GM19452 (cell line): ENCODE measurements at regions not wholly inside any gene's neighbourhood (a gene's known extent, or its start where the extent isn't known, plus 50 kb on each side); places are given as distances from the start of the nearest gene placed in this dataset.

ENCODE experiments used
- ATAC-seq: cut with Tn5 transposase; IDR thresholded peaks from one replicate; pipeline ENCODE4 v1.9.1; 2021; ENCODE audit not compliant: unreplicated experiment

GRCh38 chr14:101495284-101495683 is 66.0 kb upstream of the DIO3 start:
- no peak for ATAC-seq

DNA sequence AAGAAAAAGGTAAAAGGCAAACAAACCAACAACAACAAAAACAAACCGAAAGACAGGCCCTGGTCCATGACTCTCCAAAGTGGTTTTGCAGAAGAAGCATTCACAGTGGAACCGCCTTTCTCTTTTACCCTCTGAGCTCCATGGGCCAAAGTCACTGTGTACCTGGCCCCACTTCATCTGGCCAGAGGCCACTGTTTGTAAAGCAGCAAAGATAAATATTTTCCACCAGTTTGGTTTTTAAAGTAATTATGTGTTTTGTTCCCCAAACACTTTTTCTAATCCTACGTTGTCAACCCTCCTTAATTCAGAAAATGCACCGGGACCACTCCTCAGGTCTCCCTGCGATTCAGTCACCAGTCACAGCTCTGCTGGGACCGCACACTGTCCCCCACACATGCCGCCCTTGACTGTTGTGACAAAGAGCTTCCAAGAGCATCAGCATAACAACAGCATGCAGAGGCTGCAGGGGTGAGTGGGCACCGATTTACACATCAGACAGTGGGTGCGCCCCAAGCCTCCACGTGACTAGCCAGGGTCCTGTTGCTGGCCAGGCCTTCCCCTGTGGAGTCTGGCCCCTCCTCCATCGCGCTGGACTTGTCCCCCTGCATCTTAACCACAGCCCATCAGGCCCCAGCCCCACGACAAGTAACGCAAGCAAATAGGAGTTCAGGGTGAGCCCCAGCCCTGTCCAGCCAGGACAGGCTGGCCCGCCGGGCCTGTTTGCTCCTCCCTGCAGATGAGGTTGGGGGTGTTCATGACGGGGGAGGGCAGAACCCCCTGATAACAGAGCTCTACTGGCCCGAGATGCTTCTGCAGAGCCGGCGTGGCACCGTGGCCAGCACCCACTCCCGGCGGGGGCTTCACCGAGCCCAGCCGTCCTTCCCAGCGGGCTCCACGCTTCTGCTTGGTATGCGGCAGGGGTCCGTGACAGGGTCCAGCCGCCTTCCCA is 65.2 kb upstream of the DIO3 start:
- no peak for ATAC-seq

- no peak for ATAC-seq
Observed at GRCh38 chr14:101496776-101497683, 64.3 kb upstream of the DIO3 start.

GRCh38 chr14:101497684-101498525 is 63.4 kb upstream of the DIO3 start:
- no peak for ATAC-seq

GRCh38 chr14:101498526-101498860 is 62.8 kb upstream of the DIO3 start:
- no peak for ATAC-seq

DNA sequence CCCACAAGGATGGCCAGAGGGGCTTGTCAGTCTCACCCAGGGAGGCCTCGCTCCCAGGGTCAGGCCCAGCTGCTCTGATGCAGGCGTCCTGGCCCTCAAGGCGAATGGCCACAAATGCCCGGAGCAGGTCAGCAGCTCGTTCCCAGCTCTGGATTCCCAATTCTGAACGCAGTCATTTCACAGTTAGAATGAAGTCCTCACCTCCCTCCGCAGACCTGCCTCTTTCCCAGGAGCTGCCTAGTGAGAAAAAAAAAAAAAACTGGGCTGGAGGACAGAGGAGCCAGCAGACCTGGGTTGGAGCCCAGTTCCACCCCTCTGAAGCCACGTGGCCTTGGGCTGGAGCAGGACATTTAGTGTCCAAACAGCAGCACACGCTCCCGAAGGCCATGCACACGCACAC is 62.2 kb upstream of the DIO3 start:
- no peak for ATAC-seq

DNA sequence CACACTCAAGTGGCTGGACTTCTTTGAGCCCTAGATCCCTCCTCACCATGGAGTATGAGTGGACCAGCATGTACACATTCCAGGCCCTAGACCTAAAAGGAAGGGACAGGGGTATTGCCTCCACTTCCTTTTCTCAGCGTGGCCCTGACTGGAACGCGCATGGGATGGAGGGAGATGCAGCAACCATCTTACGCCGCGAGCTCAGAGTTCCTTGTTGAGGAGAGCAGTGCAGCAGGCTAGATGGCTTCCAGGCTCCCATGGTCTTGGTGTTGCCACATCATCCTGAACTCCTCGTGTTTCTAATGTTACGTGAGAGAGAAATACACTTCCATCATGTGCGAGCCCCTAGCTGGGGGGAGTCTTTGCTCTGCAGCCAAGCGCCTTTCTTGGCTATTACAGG is 61.8 kb upstream of the DIO3 start:
- ATAC-seq, result no peak

DNA sequence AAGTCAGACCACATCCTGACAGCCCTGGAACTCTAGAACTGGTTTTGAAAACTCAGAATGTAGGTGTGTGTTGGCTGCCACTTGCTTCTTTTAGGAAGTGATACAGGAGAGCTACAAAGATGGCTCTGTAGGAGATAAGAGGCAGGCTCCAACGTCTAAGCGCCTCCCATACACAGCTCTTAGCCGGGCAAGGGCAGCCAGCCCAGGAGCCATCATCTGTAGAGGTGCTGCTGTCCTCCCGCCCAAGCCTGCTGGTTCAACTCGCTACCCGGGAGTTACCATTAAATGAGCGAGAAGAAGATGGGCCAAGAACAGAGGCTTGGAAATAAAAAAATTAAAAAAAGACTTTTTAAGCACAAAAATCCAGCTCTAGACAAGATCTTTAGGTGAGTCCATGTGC is 61.2 kb upstream of the DIO3 start:
- ATAC-seq, result no peak

- no peak for ATAC-seq
Observed at GRCh38 chr14:101500681-101501080, 60.6 kb upstream of the DIO3 start.

DNA sequence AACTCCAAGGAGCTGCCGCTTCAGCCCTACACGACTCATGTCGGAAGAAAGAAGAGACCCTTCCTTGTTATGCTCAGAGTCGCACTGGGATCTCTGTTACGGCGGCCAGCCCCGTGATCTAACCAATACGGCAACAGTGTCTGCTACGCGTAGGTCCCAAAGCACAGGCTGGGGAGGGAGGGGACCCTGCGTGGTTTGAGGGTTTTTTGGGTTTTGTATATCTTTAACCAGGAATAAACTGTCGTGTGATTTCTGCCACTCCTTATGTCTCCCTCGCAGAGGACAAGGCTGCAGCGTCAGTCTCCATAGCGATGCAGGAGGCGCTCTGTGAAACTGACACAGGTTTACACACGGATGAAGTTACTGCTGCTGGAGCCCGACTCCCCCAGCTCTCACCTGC is 60.0 kb upstream of the DIO3 start:
- ATAC-seq, result no peak

DNA sequence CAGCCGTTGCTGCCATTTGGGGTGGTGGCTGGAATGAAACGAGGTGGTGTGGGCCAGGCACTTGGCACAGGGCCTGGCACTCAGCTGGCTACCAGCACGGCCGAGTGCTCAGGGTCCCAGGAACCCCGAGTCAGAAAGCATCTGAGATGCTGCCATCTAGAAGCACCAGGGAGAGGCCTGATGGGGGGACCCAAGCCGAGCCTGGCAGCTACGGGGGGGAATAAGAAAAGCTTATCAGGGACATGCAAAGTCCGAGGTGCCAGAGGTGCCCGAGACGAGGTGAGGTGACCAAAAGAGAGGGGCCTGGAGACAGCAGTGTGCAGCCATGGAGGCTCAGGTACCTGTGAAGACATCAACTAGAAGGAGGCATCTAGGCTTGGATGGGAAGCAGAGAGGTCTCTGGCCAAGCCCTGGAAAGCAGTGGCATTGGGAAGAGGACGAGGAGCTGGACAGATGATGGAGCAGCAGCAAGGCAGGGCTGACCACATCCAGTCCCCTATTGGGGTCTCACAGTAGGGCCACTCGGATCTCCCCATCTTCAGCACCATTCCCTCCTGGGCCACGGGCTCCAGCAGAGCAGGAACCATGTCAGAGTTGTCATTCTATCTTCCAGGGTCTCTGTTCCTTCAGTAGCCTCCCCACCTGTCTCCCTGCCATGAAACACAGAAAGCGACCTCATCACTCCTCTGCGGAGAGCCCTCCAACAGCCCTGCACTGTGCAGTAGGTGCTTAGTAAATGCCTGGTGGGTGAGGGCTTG is 59.3 kb upstream of the DIO3 start:
- no peak for ATAC-seq

- ATAC-seq, result no peak
Observed at GRCh38 chr14:101502761-101503392, 58.4 kb upstream of the DIO3 start.

DNA sequence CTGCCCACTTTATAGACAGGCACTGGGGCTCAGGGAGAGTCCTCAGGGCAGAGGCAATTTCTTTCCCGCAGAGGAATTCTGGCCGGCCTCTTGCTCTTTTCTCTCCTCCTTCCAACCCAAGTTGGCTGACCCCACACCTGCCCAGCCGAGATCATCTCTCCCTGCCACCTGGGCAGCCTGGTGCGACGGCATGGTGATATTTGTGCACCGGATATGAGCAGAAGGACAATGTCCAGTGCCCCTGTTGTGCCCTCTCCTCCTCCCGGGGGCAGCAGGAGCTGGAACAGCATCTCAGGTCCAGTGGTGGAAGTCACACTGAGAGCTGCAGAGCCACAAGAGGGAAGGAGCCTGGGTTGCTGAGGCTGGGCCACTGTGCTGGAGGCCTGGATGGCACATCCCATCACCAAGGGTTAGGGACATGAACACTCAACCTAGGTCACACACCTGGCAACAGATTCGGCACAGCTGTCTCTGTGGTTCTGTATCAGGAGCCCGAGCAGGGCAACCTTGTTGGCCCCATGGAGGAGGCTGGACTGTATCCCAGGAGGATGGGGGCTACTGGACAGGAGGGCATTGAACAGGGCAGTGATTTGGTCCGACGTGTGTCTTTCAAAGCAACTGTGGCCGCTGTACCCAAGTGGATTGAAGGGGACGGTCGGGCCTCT is 57.7 kb upstream of the DIO3 start:
- no peak for ATAC-seq

DNA sequence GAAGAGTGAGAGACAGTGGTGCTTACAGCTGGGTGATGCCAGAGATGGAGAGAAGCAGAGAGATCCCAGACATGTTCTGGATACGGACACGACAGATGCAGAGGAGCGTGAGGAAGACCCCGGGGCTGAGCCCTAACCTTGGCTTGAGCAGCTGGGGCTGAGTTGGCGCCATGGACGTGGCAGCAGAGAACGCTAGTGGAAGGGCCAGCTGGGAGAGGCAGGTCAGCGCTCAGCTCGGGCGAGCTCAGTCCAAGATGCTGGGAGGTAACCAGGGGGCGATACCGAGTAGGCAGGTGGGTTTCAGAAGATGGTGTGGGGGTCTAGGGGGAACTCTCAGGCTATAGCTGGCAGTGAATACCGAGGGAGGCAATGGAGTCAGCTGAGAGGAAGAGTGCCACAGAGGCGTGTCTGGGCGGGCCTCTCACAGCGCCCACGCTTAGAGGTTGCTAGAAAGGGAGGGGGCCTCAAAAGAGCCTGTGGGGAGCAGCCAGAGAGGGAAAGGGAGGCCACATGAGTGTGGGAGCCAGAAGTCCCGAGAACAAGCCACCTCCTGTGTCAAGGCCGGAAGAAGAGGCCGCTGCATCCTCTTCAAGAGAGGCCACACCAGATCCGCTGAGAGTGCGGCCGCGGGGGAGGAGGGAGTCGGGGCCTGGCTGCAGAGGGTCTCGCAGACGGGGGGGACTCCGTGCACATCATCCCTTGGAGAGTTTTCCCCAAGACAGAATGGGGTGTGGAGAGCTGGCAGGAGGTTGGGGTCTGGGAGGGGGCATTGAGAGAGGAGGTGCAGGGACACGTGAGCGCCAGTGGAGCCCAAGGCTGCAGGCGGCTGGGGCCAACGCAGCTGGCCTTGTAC is 57.0 kb upstream of the DIO3 start:
- no peak for ATAC-seq

DNA sequence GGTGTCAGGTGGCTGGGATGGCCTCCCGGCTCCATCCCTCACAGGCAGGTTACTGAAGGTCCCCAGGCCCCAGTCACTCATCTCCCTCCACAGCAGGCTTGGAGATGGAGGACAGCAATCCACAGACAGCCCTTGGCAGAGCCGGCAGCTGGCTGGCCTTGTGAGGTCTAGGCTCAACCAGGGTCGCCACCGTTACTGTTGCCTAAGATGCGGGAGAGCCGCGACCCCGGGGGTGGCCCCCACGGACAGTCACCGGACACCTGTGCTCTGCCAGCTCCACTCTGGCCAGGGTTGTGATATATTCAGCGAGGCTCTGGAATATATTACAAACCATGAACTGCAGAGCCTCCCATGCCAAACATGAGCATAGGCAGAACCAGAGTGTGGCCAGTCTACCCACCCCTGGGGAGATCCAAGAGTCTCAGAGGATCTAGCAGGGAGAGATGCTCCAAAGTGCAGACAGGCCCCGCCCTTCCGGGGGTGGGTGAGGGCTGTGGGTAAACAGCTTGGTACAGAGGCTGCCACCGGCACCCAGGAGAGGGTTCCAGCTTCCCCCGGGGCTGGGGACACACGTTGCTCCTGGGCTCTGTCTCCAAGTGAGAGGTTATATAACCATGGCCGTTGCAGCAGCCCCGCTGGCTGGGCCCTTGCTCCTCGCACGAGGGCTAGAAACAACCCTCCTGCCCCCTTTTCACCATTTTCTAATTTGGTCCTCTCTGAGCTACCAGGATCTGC is 55.9 kb upstream of the DIO3 start:
- ATAC-seq, result no peak

GRCh38 chr14:101506211-101506925 is 54.9 kb upstream of the DIO3 start:
- no peak for ATAC-seq
